HG02970 (cell line): ENCODE measurements at regions not wholly inside any gene's neighbourhood (a gene's known extent, or its start where the extent isn't known, plus 50 kb on each side); places are given as distances from the start of the nearest gene placed in this dataset.
"Not testable (repeated sequence)": the region's sequence is repeated elsewhere in the genome, so short reads cannot be mapped to it uniquely, and the experiment has no call there.

Source experiments
- ATAC-seq: cut with Tn5 transposase; IDR thresholded peaks from one replicate; pipeline ENCODE4 v1.9.1; 2021; ENCODE audit warnings: mild to moderate bottlenecking, moderate library complexity, moderate number of reproducible peaks; ENCODE audit not compliant: unreplicated experiment, low FRiP score

GRCh38 chr7:79666472-79666871 lies 213.0 kb upstream of the MAGI2 start:
- ATAC-seq, result no peak

GRCh38 chr7:79664884-79665676 lies 211.6 kb upstream of the MAGI2 start:
- ATAC-seq, result no peak

GRCh38 chr7:79658304-79658703 lies 204.8 kb upstream of the MAGI2 start:
- ATAC-seq, result no peak

- no peak for ATAC-seq
Measured at GRCh38 chr7:79653136-79653631, 199.7 kb upstream of the MAGI2 start.

- no peak for ATAC-seq
Measured at GRCh38 chr7:79652619-79653018, 199.2 kb upstream of the MAGI2 start.

GRCh38 chr7:79647711-79648110 lies 194.2 kb upstream of the MAGI2 start:
- ATAC-seq, result no peak

GRCh38 chr7:79646278-79646677 lies 192.8 kb upstream of the MAGI2 start:
- no peak for ATAC-seq

- no peak for ATAC-seq
Measured at GRCh38 chr7:79636849-79637248, 183.4 kb upstream of the MAGI2 start.

- not testable (repeated sequence) for ATAC-seq
Measured at GRCh38 chr7:79625921-79626320, 172.5 kb upstream of the MAGI2 start.

- ATAC-seq, result no peak
Measured at GRCh38 chr7:79624336-79624735, 170.9 kb upstream of the MAGI2 start.

GRCh38 chr7:79622781-79623180 lies 169.3 kb upstream of the MAGI2 start:
- ATAC-seq, result no peak

- ATAC-seq, result no peak
Measured at GRCh38 chr7:79620291-79620690, 166.8 kb upstream of the MAGI2 start.

- ATAC-seq, result no peak
Measured at GRCh38 chr7:79619216-79619615, 165.7 kb upstream of the MAGI2 start.

- no peak for ATAC-seq
Measured at GRCh38 chr7:79615871-79616640, 162.6 kb upstream of the MAGI2 start.

- ATAC-seq, result no peak
Measured at GRCh38 chr7:79615466-79615865, 162.0 kb upstream of the MAGI2 start.

GRCh38 chr7:79612903-79613302 lies 159.4 kb upstream of the MAGI2 start:
- no peak for ATAC-seq

- ATAC-seq, result no peak
Measured at GRCh38 chr7:79612022-79612421, 158.6 kb upstream of the MAGI2 start.

- ATAC-seq, result no peak
Measured at GRCh38 chr7:79610748-79611304, 157.4 kb upstream of the MAGI2 start.

GRCh38 chr7:79610313-79610712 lies 156.8 kb upstream of the MAGI2 start:
- no peak for ATAC-seq

GRCh38 chr7:79608005-79608404 lies 154.5 kb upstream of the MAGI2 start:
- ATAC-seq, result no peak

GRCh38 chr7:79604841-79605240 lies 151.4 kb upstream of the MAGI2 start:
- no peak for ATAC-seq
